Thoracic aorta (tissue), 2 donors: ENCODE measurements at regions not wholly inside any gene's neighbourhood (a gene's known extent, or its start where the extent isn't known, plus 50 kb on each side); places are given as distances from the start of the nearest gene placed in this dataset.
"Not testable (repeated sequence)": the region's sequence is repeated elsewhere in the genome, so short reads cannot be mapped to it uniquely, and the experiment has no call there.

Experiments used
- ATAC-seq: fragments of 150-250 bp; one replicate; pipeline ENCODE4 v1.8.0; 2017; ENCODE audit warnings: low read depth; ENCODE audit not compliant: insufficient number of reproducible peaks, low FRiP score
- DNase-seq: peaks from one replicate; pipeline ENCODE4 v3.0.0-alpha.2; 2020; ENCODE audit warnings: low spot score
- H3K27ac ChIP-seq, 2 donors: fragments of 200-600 bp; sonication (generic); 1 replicate in 1 of 2; 2 replicates in 1 of 2; pipeline ENCODE4 v1.5.1; 2016; ENCODE audit warnings: mild to moderate bottlenecking in 2 of 2, moderate library complexity in 2 of 2
- H3K27me3 ChIP-seq: fragments of 200-600 bp; sonication (generic); replicated peaks from 2 replicates; pipeline ENCODE4 v1.6.0; 2016; ENCODE audit warnings: mild to moderate bottlenecking; ENCODE audit not compliant: insufficient read depth
- H3K36me3 ChIP-seq: fragments of 200-600 bp; sonication (generic); one replicate; pipeline ENCODE4 v1.5.1; 2016
- H3K4me1 ChIP-seq, 2 donors: fragments of 200-600 bp; sonication (generic); 1 replicate in 1 of 2; 2 replicates in 1 of 2; pipeline versions ENCODE4 v1.5.1 to v1.6.0; 2016; ENCODE audit warnings: low read depth in 2 of 2, mild to moderate bottlenecking in 1 of 2; ENCODE audit not compliant: control insufficient read depth in 1 of 2
- H3K4me3 ChIP-seq: fragments of 200-600 bp; sonication (generic); 2 replicates; pipeline ENCODE4 v1.5.1; 2016; ENCODE audit warnings: mild to moderate bottlenecking
- H3K9me3 ChIP-seq: fragments of 200-600 bp; sonication (generic); 2 replicates; pipeline ENCODE4 v1.5.1; 2016
- TF ChIP-seq, protein P1 (sequence below): fragments of 200-600 bp; sonication (generic); IDR thresholded peaks from one replicate; pipeline ENCODE4 v1.5.1; 2019; ENCODE audit warnings: antibody characterized with exemption

DNA sequence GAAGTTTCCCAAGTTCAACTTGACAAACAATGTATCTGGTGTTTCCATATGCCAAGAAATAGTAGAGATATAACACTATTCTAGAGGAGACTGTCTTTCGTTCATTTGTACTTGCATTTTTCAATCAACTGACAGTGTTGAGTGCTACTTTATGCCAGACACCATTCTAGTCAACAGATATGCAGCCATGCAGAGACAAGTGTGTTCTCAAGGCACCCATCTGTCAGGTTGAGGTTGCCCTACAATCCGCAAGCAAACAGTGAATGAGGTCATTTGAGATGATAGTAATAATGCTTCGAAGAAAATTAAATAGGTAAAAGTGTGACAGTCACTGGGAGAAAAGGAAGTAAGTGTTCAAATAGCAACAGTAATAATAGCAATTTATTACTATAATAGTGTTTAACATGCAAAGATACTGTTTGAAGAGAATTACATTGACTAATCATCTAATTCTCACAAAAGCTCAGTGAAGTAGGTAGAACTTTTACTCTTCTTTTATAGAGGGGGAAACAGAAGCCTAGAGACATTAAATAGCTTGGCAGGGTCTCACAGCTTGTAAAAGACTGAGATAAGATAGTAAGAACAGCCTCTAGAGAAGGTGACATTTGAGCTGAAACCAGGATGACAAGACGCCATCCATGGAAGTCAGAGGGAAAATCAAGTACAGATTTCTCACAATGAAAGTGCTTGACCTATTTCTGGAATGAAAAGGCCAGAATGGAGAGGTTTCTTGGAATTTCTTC, 936.9 kb downstream of the SORCS3 start:
- Histone ChIP-seq H3K4me3 (no peak overlapping the region), H3K36me3 (no peaks in the 10 kb centered on the region), H3K27me3 (no peaks in the 10 kb centered on the region), H3K9me3 (no peaks in the 10 kb centered on the region), H3K27ac (no peak overlapping the region), H3K4me1 (no peaks in the 10 kb centered on the region)
- TF ChIP-seq, protein P1, sequence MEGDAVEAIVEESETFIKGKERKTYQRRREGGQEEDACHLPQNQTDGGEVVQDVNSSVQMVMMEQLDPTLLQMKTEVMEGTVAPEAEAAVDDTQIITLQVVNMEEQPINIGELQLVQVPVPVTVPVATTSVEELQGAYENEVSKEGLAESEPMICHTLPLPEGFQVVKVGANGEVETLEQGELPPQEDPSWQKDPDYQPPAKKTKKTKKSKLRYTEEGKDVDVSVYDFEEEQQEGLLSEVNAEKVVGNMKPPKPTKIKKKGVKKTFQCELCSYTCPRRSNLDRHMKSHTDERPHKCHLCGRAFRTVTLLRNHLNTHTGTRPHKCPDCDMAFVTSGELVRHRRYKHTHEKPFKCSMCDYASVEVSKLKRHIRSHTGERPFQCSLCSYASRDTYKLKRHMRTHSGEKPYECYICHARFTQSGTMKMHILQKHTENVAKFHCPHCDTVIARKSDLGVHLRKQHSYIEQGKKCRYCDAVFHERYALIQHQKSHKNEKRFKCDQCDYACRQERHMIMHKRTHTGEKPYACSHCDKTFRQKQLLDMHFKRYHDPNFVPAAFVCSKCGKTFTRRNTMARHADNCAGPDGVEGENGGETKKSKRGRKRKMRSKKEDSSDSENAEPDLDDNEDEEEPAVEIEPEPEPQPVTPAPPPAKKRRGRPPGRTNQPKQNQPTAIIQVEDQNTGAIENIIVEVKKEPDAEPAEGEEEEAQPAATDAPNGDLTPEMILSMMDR, result no peak
- DNase-seq, result no peak
- ATAC-seq, result no peak

DNA sequence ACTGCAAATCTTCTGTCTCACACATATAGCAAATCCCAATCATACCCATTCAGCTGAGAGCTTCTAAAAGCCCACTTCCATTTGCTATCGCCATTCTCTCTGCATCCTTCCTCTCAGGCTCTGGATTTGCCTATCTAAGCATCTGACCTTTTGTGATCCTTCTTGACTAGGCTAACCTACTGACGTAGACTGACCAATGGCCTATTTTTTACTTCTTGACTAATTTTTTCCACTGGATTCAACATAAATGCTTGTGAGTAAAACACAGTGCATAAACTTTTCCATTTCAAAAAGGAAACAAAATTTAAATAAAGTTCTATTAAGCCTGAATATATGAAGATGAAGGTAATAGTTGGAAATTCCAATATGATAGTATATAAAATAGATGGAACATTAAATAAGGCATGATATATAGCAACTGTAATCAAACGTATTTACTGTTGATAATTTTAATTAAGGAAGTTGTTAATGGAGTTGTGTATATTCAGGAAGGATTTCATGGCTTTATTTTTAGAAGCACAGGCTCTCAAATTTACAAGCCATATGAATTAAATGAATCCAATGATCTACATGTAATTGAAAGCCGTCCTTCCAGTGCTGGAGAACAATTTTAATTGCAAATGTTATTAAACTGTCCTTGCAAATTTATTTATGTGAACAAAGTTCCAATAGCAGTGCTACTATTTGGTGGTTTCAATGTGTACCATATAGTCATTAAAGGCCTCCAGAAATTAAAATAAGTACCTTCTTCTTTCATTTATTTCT, 918.4 kb downstream of the SORCS3 start:
- H3K4me1 ChIP-seq, result no peaks in the 10 kb centered on the region

GRCh38 chr10:105550453-105550852, 909.4 kb downstream of the SORCS3 start:
- not testable (repeated sequence) for ATAC-seq, H3K4me1 ChIP-seq, H3K27me3 ChIP-seq, DNase-seq, H3K36me3 ChIP-seq, H3K4me3 ChIP-seq, H3K27ac ChIP-seq, H3K9me3 ChIP-seq

More for the DNA sequence above, 918.4 kb downstream of the SORCS3 start:
- H3K36me3 ChIP-seq, result no peaks in the 10 kb centered on the region
- TF ChIP-seq, protein P1, result no peak
- H3K4me3 ChIP-seq, result no peak overlapping the region
- H3K27ac ChIP-seq, result no peak overlapping the region
- no peak for DNase-seq
- no peak for ATAC-seq
- no peaks in the 10 kb centered on the region for H3K27me3 ChIP-seq
- no peaks in the 10 kb centered on the region for H3K9me3 ChIP-seq

- H3K9me3 ChIP-seq, result no peaks in the 10 kb centered on the region
- DNase-seq, result no peak
- H3K4me1 ChIP-seq, result no peaks in the 10 kb centered on the region
- ATAC-seq, result no peak
- no peak overlapping the region for H3K4me3 ChIP-seq
- H3K27ac ChIP-seq, result no peak overlapping the region
- H3K27me3 ChIP-seq, result no peaks in the 10 kb centered on the region
- H3K36me3 ChIP-seq, result no peaks in the 10 kb centered on the region
- TF ChIP-seq, protein P1, result no peak
Measured at GRCh38 chr10:105549731-105550130, 908.6 kb downstream of the SORCS3 start.

- TF ChIP-seq, protein P1, result no peak
- H3K4me1 ChIP-seq, result no peaks in the 10 kb centered on the region
- no peak overlapping the region for H3K4me3 ChIP-seq
- H3K36me3 ChIP-seq, result no peaks in the 10 kb centered on the region
- no peaks in the 10 kb centered on the region for H3K9me3 ChIP-seq
- H3K27me3 ChIP-seq, result no peaks in the 10 kb centered on the region
- H3K27ac ChIP-seq, result no peak overlapping the region
- no peak for DNase-seq
- no peak for ATAC-seq
Measured at GRCh38 chr10:105545101-105545500, 904.0 kb downstream of the SORCS3 start.
